ENCODE measurements at regions not wholly inside any gene's neighbourhood (a gene's known extent, or its start where the extent isn't known, plus 50 kb on each side); places are given as distances from the start of the nearest gene placed in this dataset.

DNA sequence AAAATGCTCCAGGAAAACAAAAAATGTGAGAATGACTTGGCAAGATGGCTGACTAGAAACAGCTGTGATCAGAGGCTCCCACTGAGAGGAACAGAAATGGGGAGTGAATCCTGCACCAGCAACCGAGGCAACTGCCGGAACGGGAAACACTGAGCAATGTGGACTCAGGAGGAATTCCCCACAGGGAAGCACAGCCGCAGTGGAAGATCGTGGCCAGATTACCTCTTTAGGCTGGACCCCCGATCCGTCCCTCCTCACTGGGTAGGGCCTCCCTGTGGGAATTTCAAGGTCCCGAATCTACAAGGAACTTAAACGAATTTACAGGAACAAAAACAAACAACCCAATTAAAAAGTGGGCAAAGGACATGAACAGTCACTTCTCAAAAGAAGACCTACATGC is 385.2 kb upstream of the MCTP2 start:
- no peak overlapping the region for H3K4me3 ChIP-seq (ENCODE audit: low read length)
- TF ChIP-seq, protein P1, sequence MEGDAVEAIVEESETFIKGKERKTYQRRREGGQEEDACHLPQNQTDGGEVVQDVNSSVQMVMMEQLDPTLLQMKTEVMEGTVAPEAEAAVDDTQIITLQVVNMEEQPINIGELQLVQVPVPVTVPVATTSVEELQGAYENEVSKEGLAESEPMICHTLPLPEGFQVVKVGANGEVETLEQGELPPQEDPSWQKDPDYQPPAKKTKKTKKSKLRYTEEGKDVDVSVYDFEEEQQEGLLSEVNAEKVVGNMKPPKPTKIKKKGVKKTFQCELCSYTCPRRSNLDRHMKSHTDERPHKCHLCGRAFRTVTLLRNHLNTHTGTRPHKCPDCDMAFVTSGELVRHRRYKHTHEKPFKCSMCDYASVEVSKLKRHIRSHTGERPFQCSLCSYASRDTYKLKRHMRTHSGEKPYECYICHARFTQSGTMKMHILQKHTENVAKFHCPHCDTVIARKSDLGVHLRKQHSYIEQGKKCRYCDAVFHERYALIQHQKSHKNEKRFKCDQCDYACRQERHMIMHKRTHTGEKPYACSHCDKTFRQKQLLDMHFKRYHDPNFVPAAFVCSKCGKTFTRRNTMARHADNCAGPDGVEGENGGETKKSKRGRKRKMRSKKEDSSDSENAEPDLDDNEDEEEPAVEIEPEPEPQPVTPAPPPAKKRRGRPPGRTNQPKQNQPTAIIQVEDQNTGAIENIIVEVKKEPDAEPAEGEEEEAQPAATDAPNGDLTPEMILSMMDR (conservative IDR thresholded peaks at IDR 0.05), result no peak

DNA sequence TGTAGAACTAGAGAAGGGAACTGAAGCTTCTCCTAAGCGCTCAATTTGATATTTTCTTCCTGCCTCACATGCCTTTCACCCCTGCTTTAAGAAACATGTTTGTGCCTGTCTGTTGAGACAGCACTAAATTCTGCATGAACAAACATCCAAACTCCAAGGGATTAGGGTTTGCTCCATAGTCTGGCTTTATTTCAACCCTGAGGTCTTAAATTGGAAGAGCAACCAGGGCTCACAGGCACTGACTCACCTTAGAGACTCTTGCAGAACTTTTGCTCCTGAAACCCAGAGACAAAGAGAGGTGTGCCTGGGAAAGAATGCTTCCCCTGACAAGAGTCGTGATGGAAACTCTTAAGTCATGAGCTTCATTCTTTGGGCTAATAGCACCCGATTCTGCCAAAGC is 393.9 kb upstream of the MCTP2 start:
- Histone ChIP-seq H3K9me3 (ENCODE audit: control insufficient read depth, low read length) (peaks cover 6% of the 10 kb centered on the region), H3K27me3 (ENCODE audit: control insufficient read depth, insufficient read depth, low read length, poor library complexity, severe bottlenecking) (no peaks in the 10 kb centered on the region), H3K27ac (ENCODE audit: low read depth, low read length) (no peak overlapping the region), H3K4me1 (ENCODE audit: control insufficient read depth, insufficient read depth, low read length) (peaks cover 3% of the 10 kb centered on the region), H3K4me3 (ENCODE audit: low read length) (no peak overlapping the region), H3K9ac (ENCODE audit: extremely low read depth, low read length, poor library complexity, severe bottlenecking) (no peak overlapping the region), H3K36me3 (ENCODE audit: control insufficient read depth, insufficient read depth, low read length) (no peaks in the 10 kb centered on the region)
- peaks cover 2% of the 10 kb centered on the region for H3K36me3 Mint-ChIP-seq (ENCODE audit: low read depth)
- peaks cover 3% of the 10 kb centered on the region for H3K27me3 Mint-ChIP-seq (ENCODE audit: insufficient read depth)
- no peak for DNase-seq
- no peak overlapping the region for H3K27ac Mint-ChIP-seq
- 89 to 92% methylated on average over 2 to 3 of the region's 3 CpGs for WGBS, 2 experiments (ENCODE audit: insufficient coverage in 1 of 2, insufficient read length in 1 of 2)
- peaks cover 6% of the 10 kb centered on the region for H3K9me3 Mint-ChIP-seq
- TF ChIP-seq, protein P1 (conservative IDR thresholded peaks at IDR 0.05), result no peak
- H3K4me3 Mint-ChIP-seq, result no peak overlapping the region
- peaks cover 10% of the 10 kb centered on the region for H3K4me1 Mint-ChIP-seq

More for the DNA sequence above, 385.2 kb upstream of the MCTP2 start:
- no peaks in the 10 kb centered on the region for H3K4me1 ChIP-seq (ENCODE audit: control insufficient read depth, insufficient read depth, low read length)
- H3K36me3 ChIP-seq (ENCODE audit: control insufficient read depth, insufficient read depth, low read length), result no peaks in the 10 kb centered on the region
- no peak overlapping the region for H3K9ac ChIP-seq (ENCODE audit: extremely low read depth, low read length, poor library complexity, severe bottlenecking)
- Mint-ChIP-seq H3K4me3 (no peak overlapping the region), H3K4me1 (peaks cover 2% of the 10 kb centered on the region), H3K9me3 (no peaks in the 10 kb centered on the region), H3K27me3 (ENCODE audit: insufficient read depth) (no peaks in the 10 kb centered on the region), H3K36me3 (ENCODE audit: low read depth) (no peaks in the 10 kb centered on the region), H3K27ac (no peak overlapping the region)
- WGBS, 2 experiments (ENCODE audit: insufficient coverage in 1 of 2, insufficient read length in 1 of 2), result 93 to 100% methylated on average over 5 to 9 of the region's 9 CpGs
- H3K9me3 ChIP-seq (ENCODE audit: control insufficient read depth, low read length), result no peaks in the 10 kb centered on the region
- no peak overlapping the region for H3K27ac ChIP-seq (ENCODE audit: low read depth, low read length)
- no peak for DNase-seq
- H3K27me3 ChIP-seq (ENCODE audit: control insufficient read depth, insufficient read depth, low read length, poor library complexity, severe bottlenecking), result no peaks in the 10 kb centered on the region

DNA sequence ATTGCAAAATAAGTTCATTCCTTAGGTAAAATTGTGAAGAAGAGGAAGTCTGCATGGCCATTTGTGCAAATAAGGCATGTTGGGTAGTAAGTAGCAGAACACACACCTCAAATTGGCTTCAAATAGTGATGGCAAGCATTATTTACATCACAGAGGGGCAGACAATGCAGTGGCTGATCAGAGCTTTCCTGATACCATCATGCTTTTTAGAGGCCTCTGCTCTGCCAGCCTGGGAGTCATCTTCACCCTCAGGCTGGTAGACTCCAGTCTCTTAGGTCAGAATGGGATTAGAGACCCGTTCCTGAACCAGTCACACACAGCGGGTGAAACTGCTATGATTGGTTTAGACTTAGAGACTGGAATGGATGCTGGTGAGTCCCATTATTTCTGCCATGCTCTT is 396.0 kb upstream of the MCTP2 start:
- no peak overlapping the region for H3K9ac ChIP-seq (ENCODE audit: extremely low read depth, low read length, poor library complexity, severe bottlenecking)
- Mint-ChIP-seq H3K27ac (no peak overlapping the region), H3K9me3 (peaks cover 6% of the 10 kb centered on the region), H3K36me3 (ENCODE audit: low read depth) (peaks cover 2% of the 10 kb centered on the region), H3K4me1 (peaks cover 18% of the 10 kb centered on the region), H3K4me3 (no peak overlapping the region), H3K27me3 (ENCODE audit: insufficient read depth) (peaks cover 6% of the 10 kb centered on the region)
- no peaks in the 10 kb centered on the region for H3K36me3 ChIP-seq (ENCODE audit: control insufficient read depth, insufficient read depth, low read length)
- no peak overlapping the region for H3K4me3 ChIP-seq (ENCODE audit: low read length)
- no peaks in the 10 kb centered on the region for H3K27me3 ChIP-seq (ENCODE audit: control insufficient read depth, insufficient read depth, low read length, poor library complexity, severe bottlenecking)
- H3K9me3 ChIP-seq (ENCODE audit: control insufficient read depth, low read length), result peaks cover 4% of the 10 kb centered on the region
- H3K4me1 ChIP-seq (ENCODE audit: control insufficient read depth, insufficient read depth, low read length), result peaks cover 10% of the 10 kb centered on the region
- TF ChIP-seq, protein P1 (conservative IDR thresholded peaks at IDR 0.05), result no peak
- H3K27ac ChIP-seq (ENCODE audit: low read depth, low read length), result no peak overlapping the region
- WGBS, 2 experiments (ENCODE audit: insufficient coverage in 1 of 2, insufficient read length in 1 of 2), result 76 to 90% methylated on average over 2 of the region's 2 CpGs
- no peak for DNase-seq

Measured in endodermal cell (in vitro differentiated cells).